ENCODE measurements at regions not wholly inside any gene's neighbourhood (a gene's known extent, or its start where the extent isn't known, plus 50 kb on each side); places are given as distances from the start of the nearest gene placed in this dataset.
"Not testable (repeated sequence)": the region's sequence is repeated elsewhere in the genome, so short reads cannot be mapped to it uniquely, and the experiment has no call there.

DNA sequence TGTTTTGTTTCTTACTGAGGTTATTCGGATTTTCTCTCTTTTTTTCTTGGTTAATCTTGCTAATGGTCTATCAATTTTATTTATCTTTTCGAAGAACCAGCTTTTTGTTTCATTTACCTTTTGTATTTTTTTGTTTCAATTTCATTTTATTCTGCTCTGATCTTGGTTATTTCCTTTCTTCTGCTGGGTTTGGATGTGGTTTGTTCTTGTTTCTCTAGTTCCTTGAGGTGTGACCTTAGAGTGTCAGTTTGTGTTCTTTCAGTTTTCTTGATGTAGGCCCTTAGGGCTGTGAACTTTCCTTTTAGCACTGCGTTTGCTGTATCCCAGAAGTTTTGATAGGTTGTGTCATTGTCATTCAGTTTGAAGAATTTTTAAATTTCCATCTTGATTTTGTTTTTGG, 239.2 kb downstream of the AEBP2 start:
- H3K27me3 Mint-ChIP-seq; H3K36me3 Mint-ChIP-seq (ENCODE audit: low read depth); ATAC-seq; POLR2A ChIA-PET; CTCF ChIA-PET; DNase-seq: not testable (repeated sequence)
- intact Hi-C loops (cut with DNase I, micrococcal nuclease), result loop anchor here (2.0 to 10.0 kb wide), 4 partner anchors 124 to 246 kb away; no protein-coding TSS in a partner anchor
- peak overlapping the region; percentile 6 for H3K4me3 Mint-ChIP-seq
- peak overlapping the region; percentile 2 for H3K27ac Mint-ChIP-seq
- H3K9me3 Mint-ChIP-seq (ENCODE audit: low read depth), result peaks cover 20% of the 10 kb centered on the region
- H3K4me1 Mint-ChIP-seq, result peaks cover 26% of the 10 kb centered on the region

DNA sequence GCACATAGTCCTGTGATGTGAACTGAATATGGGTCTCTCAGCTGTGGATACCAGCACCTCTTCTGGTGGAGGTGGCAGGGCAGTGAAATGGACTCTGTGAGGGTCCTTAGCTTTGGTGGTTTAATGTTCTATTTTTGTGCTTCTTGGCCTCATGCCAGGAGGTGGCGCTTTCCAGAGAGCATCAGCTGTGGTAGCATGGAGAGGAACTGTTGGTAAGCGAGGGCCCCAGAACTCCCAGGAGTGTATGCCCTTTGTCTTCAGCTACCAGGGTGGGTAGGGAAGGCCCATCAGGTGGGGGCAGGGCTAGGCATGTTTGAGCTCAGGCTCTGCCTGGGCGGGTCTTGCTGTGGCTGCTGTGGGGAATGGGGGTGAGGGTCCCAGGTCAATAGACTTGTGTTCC, 241.7 kb downstream of the AEBP2 start:
- ChIA-PET POLR2A (no interaction called here), CTCF (no interaction called here)
- no peak for DNase-seq
- intact Hi-C loops (cut with DNase I, micrococcal nuclease), result no loop called here
- Mint-ChIP-seq H3K9me3 (ENCODE audit: low read depth) (peaks cover 20% of the 10 kb centered on the region), H3K36me3 (ENCODE audit: low read depth) (peaks cover 10% of the 10 kb centered on the region), H3K4me3 (no peak overlapping the region), H3K27ac (no peak overlapping the region), H3K4me1 (peaks cover 22% of the 10 kb centered on the region), H3K27me3 (no peaks in the 10 kb centered on the region)
- no peak for ATAC-seq

DNA sequence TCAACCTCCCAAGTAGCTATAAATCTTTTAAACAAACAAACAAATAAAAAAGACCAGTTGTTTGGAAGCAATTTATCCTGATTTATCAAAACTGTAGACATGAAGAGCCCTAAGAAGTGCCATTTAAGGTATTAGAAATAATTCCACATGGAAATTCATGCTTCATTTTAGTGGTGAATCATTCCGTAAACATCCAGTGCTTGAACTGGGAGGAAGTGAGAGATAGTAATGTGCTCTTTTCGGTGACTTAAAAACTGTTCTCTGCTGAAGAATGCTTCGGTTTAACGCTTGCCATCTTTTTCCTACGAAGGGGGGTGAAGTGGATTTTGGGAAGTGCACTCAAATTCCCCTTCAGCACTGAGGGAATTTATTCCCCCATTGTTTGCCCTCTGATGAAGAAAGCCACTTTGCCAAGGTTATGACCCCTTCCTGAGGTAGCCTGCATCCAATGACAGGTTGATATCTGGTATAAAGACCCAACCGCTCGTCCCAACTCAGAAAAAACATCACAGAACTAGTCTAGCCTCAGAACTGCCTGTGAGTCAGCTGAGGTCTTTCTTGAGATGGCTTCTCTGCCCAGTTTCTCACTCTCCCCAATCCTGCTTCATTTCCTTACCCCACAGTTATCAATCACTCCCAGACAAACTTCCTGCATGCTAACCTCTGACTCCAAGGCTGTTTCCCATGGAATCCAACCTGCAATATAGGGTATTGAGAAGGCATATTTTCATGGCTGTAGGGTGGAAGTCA, 244.1 kb downstream of the AEBP2 start:
- intact Hi-C loops (cut with DNase I, micrococcal nuclease), result no loop called here
- POLR2A ChIA-PET, result no interaction called here
- CTCF ChIA-PET, result interaction anchor here (0.7 kb wide), 1 partner anchor 11 kb away, joined by 3 read pairs; no protein-coding TSS in a partner anchor

DNA sequence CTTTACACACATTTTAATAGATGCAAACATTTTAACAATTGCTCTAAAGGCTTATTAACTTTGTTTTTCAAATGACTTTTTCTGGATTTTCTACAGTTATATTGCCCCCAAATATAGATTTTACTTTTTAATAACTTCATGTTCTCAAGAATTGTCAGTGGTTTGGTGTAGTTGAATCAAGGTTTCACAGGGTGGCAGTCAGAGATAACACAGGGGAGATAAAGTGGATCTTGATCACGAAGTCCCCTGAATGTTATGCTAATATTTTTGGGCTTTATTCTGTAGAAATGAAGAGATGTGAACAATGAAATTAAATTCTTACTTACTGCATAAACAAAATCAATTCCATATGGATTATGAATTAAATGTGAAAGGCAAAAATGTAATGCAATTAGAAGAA, 248.1 kb downstream of the AEBP2 start:
- no peak for DNase-seq
- intact Hi-C loops (cut with DNase I, micrococcal nuclease), result no loop called here
- Mint-ChIP-seq H3K4me3 (no peak overlapping the region), H3K36me3 (ENCODE audit: low read depth) (no peaks in the 10 kb centered on the region), H3K27ac (no peak overlapping the region), H3K27me3 (no peaks in the 10 kb centered on the region), H3K4me1 (peaks cover 2% of the 10 kb centered on the region), H3K9me3 (ENCODE audit: low read depth) (no peaks in the 10 kb centered on the region)
- ChIA-PET POLR2A (no interaction called here), CTCF (no interaction called here)
- no peak for ATAC-seq

More for the DNA sequence above, 244.1 kb downstream of the AEBP2 start:
- H3K4me1 Mint-ChIP-seq, result peaks cover 18% of the 10 kb centered on the region
- no peaks in the 10 kb centered on the region for H3K27me3 Mint-ChIP-seq
- no peak overlapping the region for H3K27ac Mint-ChIP-seq
- peaks cover 9% of the 10 kb centered on the region for H3K9me3 Mint-ChIP-seq (ENCODE audit: low read depth)
- H3K4me3 Mint-ChIP-seq, result no peak overlapping the region
- no peak for ATAC-seq
- no peak for DNase-seq
- peaks cover 4% of the 10 kb centered on the region for H3K36me3 Mint-ChIP-seq (ENCODE audit: low read depth)

DNA sequence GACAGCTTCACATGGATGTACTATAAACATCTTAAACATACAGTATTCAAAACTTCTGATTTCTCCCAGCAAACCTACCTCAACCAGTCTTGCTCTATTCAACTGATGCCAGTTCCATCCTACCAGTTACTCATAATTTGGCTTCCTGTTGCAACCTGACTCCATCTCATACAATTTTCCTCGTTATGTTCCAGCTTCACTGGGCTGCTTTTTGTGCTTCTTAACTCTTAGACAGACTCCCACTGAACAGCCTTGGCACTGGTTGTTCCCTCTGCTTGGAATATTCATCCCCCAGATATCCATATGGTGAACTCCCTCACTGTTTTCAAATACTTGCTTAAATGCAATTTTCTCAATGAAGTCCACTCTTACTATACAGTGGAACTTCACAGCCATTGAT, 249.2 kb downstream of the AEBP2 start:
- Mint-ChIP-seq H3K27me3 (no peaks in the 10 kb centered on the region), H3K4me1 (no peaks in the 10 kb centered on the region), H3K27ac (no peak overlapping the region), H3K9me3 (ENCODE audit: low read depth) (no peaks in the 10 kb centered on the region), H3K4me3 (no peak overlapping the region), H3K36me3 (ENCODE audit: low read depth) (no peaks in the 10 kb centered on the region)
- DNase-seq (no peak), ATAC-seq (no peak)
- POLR2A ChIA-PET, result no interaction called here
- intact Hi-C loops (cut with DNase I, micrococcal nuclease), result no loop called here
- CTCF ChIA-PET, result interaction anchor here (0.6 kb wide), 1 partner anchor 183 kb away, joined by 3 read pairs; no protein-coding TSS in a partner anchor

DNA sequence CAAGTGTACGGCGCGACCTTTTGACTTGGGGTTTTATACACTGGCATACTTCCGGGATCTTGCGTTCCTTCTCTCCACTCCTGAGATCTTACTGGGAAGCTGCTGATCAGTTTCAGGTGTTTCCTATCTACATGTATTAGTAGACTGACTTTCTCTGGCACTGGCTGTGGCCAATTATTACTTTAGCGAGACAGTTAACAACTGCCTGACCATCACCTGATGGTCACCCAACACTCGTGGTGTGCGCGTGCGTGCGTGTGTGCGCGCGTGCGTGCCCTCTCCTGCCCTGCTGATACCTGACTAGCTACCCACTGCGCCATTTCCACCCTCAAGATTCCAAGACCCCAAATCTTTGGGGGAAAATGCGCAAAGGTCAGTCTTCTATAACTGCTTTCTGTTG, 249.9 kb downstream of the AEBP2 start:
- DNase-seq (no peak), ATAC-seq (no peak)
- intact Hi-C loops (cut with DNase I, micrococcal nuclease), result no loop called here
- no peak overlapping the region for H3K27ac Mint-ChIP-seq
- H3K9me3 Mint-ChIP-seq (ENCODE audit: low read depth), result no peaks in the 10 kb centered on the region
- POLR2A ChIA-PET, result no interaction called here
- no peak overlapping the region for H3K4me3 Mint-ChIP-seq
- no peaks in the 10 kb centered on the region for H3K4me1 Mint-ChIP-seq
- H3K27me3 Mint-ChIP-seq, result no peaks in the 10 kb centered on the region
- CTCF ChIA-PET, result no interaction called here
- H3K36me3 Mint-ChIP-seq (ENCODE audit: low read depth), result no peaks in the 10 kb centered on the region

DNA sequence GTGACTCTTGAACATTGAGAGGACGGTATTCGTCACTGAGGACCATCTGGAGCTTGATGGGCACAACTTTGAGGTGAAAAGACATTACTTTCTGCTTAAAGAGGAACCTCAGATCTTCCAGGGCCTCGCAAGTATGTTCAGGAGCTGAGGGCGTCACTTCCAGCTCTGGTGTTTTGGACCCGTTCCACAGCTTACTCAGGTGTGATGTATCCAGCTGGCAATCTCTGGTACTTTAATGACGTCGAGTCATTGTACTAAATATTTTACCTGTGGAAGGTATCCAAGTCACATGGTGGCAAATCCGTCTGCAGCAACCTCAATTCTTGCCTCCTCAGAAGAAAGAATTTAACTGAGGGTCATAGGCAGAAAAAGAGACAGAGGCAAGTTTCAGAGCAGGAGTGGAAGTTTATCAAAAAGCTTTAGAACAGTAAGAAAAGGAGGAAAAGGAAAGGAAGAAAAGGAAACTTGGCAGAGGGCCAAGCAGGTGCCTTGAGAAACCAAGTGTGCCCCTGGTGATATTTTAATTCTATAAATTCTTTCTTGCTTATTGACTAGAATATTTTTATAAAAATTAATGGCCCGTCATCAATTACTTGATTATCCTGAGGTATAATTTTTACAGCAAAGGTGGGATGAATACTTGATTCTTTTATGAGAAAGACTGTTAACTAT, 250.6 kb downstream of the AEBP2 start:
- CTCF ChIA-PET, result interaction anchor here (0.6 kb wide), 1 partner anchor 267 kb away, joined by 3 read pairs; no protein-coding TSS in a partner anchor
- H3K27me3 Mint-ChIP-seq, result no peaks in the 10 kb centered on the region

DNA sequence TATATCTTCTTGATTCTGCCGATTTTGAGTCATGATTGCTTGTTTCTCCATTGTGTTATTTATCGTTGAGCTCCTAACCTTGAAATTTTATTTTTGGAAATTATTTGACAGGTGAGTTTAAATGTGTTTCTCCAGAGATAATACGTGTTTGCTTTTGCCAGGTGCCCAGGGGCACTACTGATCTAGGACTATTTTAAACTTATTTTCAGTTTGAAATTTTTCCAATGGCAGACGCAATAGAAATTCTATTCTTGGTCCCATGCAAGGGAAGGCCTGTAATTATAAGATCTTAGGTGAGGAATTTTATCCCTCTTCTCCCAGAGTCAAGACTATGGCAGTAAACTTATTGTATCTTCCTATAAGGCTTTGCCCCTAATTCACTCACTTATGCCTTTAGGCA, 252.8 kb downstream of the AEBP2 start:
- POLR2A ChIA-PET, result no interaction called here

More for the DNA sequence above, 250.6 kb downstream of the AEBP2 start:
- ATAC-seq (no peak), DNase-seq (no peak)
- Mint-ChIP-seq H3K4me3 (no peak overlapping the region), H3K36me3 (ENCODE audit: low read depth) (no peaks in the 10 kb centered on the region), H3K27ac (no peak overlapping the region), H3K9me3 (ENCODE audit: low read depth) (no peaks in the 10 kb centered on the region), H3K4me1 (peaks cover 6% of the 10 kb centered on the region)
- POLR2A ChIA-PET, result no interaction called here
- intact Hi-C loops (cut with DNase I, micrococcal nuclease), result no loop called here

DNA sequence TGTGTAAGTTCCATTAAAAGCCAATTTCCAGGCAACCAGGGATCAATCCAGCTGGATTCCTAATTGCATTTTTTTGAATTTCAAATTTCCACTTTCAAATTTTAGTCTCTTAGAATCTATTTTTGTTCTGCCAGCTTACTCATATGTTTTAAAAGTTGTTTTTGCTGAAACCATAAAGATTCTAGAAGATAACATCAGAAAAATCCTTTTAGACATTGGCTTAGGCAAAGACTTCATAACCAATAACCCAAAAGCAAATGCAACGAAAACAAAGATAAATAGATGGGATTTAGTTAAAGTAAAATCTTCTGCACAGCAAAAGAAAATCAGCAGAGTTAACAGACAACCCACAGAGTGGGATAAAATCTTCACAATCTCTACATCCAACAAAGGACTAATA, 253.3 kb downstream of the AEBP2 start:
- no peak for ATAC-seq
- Mint-ChIP-seq H3K27me3 (no peaks in the 10 kb centered on the region), H3K36me3 (ENCODE audit: low read depth) (no peaks in the 10 kb centered on the region), H3K27ac (no peak overlapping the region), H3K4me1 (peaks cover 9% of the 10 kb centered on the region), H3K4me3 (no peak overlapping the region), H3K9me3 (ENCODE audit: low read depth) (no peaks in the 10 kb centered on the region)
- intact Hi-C loops (cut with DNase I, micrococcal nuclease), result no loop called here
- ChIA-PET CTCF (interaction anchor here (0.7 to 1.2 kb wide), 2 partner anchors 10 to 13 kb away, joined by 3 to 5 read pairs; no protein-coding TSS in a partner anchor), POLR2A (no interaction called here)
- DNase-seq, result no peak

More for the DNA sequence above, 252.8 kb downstream of the AEBP2 start:
- no peak overlapping the region for H3K4me3 Mint-ChIP-seq
- intact Hi-C loops (cut with DNase I, micrococcal nuclease), result no loop called here
- CTCF ChIA-PET, result interaction anchor here (1.2 kb wide), 1 partner anchor 10 kb away, joined by 3 read pairs; no protein-coding TSS in a partner anchor
- no peaks in the 10 kb centered on the region for H3K36me3 Mint-ChIP-seq (ENCODE audit: low read depth)
- no peak for DNase-seq
- H3K9me3 Mint-ChIP-seq (ENCODE audit: low read depth), result no peaks in the 10 kb centered on the region
- no peaks in the 10 kb centered on the region for H3K27me3 Mint-ChIP-seq
- no peak overlapping the region for H3K27ac Mint-ChIP-seq
- no peak for ATAC-seq
- H3K4me1 Mint-ChIP-seq, result peaks cover 9% of the 10 kb centered on the region

DNA sequence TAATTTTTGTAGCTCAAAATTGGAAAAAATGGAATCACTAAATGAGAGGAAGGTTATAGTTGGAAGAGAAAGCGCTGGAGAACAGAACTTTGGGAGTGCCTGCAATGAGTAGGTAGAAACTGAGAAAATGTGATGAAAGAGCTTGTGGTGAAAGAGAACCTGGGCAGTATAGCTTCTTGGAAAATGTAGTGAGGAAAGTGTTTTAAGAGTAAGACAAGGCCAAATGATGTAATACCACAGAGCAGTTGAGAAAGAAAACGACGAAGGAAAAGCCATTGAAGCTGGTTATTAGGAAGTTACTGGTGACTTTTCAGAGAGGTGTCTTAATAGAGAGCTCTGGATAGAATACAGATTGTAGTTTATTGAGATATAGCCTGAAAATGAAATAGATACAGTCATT, 255.3 kb downstream of the AEBP2 start:
- DNase-seq (no peak), ATAC-seq (no peak)
- intact Hi-C loops (cut with DNase I, micrococcal nuclease), result no loop called here
- no peaks in the 10 kb centered on the region for H3K9me3 Mint-ChIP-seq (ENCODE audit: low read depth)
- H3K4me3 Mint-ChIP-seq, result no peak overlapping the region
- ChIA-PET POLR2A (no interaction called here), CTCF (interaction anchor here (0.7 to 0.8 kb wide), 2 partner anchors 12 to 305 kb away, joined by 3 read pairs; no protein-coding TSS in a partner anchor)
- no peaks in the 10 kb centered on the region for H3K36me3 Mint-ChIP-seq (ENCODE audit: low read depth)
- no peak overlapping the region for H3K27ac Mint-ChIP-seq
- no peaks in the 10 kb centered on the region for H3K27me3 Mint-ChIP-seq
- peaks cover 9% of the 10 kb centered on the region for H3K4me1 Mint-ChIP-seq

DNA sequence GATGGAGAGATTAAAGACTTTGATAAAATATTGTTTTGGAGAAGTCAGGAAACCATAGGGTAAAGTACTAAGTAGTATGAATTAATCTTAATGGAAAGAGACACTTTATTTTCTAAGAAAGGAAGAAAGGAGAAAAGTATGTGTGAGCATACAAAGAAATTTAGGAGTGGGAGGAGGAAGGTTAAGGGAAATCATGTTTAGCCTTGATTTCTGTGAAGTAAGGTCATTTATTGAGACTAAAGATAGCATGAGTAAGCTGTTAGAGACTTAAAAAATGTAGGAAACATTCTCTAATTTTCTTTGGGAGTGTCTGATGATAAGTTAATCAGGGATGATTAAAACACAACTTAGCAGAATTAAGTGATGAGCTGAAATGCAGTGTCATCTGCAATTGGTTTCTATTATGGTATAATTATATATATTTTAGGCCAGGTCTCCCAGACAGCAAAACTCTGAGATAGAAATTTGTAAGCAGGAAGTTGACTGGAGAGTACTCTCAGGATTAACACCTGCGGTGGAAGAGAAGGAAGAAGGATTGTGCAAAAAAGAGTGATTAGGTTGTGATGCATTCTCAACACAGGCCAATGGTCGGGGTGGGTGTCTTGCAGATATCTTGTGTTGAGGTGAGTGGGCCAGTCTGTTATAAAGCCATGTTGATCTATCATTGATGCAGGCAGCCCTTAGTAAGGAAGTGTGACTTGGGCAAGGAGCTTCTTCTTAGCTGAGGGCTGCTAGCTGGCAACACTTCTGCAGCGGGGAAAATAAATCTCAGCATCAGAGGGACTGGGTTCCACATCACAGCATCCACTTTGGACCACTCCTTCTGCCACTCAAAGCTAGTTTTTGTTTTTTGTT, 256.2 kb downstream of the AEBP2 start:
- Mint-ChIP-seq H3K27me3 (no peaks in the 10 kb centered on the region), H3K27ac (no peak overlapping the region), H3K9me3 (ENCODE audit: low read depth) (no peaks in the 10 kb centered on the region), H3K4me3 (no peak overlapping the region), H3K36me3 (ENCODE audit: low read depth) (no peaks in the 10 kb centered on the region), H3K4me1 (peaks cover 9% of the 10 kb centered on the region)
- CTCF ChIA-PET, result interaction anchor here (0.6 kb wide), 1 partner anchor 181 kb away, joined by 4 read pairs; no protein-coding TSS in a partner anchor
- ATAC-seq (no peak), DNase-seq (no peak)
- POLR2A ChIA-PET, result no interaction called here
- intact Hi-C loops (cut with DNase I, micrococcal nuclease), result no loop called here

All from activated CD4-positive, alpha-beta T cell treated with anti-CD3 and anti-CD28 coated beads for 36 hours (primary cell).